NB4 (cell line): ENCODE measurements at regions not wholly inside any gene's neighbourhood (a gene's known extent, or its start where the extent isn't known, plus 50 kb on each side); places are given as distances from the start of the nearest gene placed in this dataset.

Source experiments
- POLR2A ChIP-seq: IDR thresholded peaks from 2 replicates; pipeline ENCODE4 v1.6.1; 2011; ENCODE audit warnings: mild to moderate bottlenecking; ENCODE audit not compliant: insufficient read length; ENCODE audit errors: extremely low read depth
- TF ChIP-seq, protein P1 (sequence below): IDR thresholded peaks from one replicate; pipeline ENCODE4 v1.5.1; 2012; ENCODE audit warnings: low read depth, low read length
- TF ChIP-seq, protein P2 (sequence below): IDR thresholded peaks from 2 replicates; pipeline ENCODE4 v1.6.1; 2011; ENCODE audit warnings: low read depth, low read length

GRCh38 chr13:84972907-84973306 is 826.3 kb downstream of the SLITRK6 start:
- TF ChIP-seq, protein P1, sequence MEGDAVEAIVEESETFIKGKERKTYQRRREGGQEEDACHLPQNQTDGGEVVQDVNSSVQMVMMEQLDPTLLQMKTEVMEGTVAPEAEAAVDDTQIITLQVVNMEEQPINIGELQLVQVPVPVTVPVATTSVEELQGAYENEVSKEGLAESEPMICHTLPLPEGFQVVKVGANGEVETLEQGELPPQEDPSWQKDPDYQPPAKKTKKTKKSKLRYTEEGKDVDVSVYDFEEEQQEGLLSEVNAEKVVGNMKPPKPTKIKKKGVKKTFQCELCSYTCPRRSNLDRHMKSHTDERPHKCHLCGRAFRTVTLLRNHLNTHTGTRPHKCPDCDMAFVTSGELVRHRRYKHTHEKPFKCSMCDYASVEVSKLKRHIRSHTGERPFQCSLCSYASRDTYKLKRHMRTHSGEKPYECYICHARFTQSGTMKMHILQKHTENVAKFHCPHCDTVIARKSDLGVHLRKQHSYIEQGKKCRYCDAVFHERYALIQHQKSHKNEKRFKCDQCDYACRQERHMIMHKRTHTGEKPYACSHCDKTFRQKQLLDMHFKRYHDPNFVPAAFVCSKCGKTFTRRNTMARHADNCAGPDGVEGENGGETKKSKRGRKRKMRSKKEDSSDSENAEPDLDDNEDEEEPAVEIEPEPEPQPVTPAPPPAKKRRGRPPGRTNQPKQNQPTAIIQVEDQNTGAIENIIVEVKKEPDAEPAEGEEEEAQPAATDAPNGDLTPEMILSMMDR: no peak
- no peak for TF ChIP-seq POLR2A
- TF ChIP-seq, protein P2, sequence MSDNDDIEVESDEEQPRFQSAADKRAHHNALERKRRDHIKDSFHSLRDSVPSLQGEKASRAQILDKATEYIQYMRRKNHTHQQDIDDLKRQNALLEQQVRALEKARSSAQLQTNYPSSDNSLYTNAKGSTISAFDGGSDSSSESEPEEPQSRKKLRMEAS: no peak
